ENCODE measurements at regions not wholly inside any gene's neighbourhood (a gene's known extent, or its start where the extent isn't known, plus 50 kb on each side); places are given as distances from the start of the nearest gene placed in this dataset.

DNA sequence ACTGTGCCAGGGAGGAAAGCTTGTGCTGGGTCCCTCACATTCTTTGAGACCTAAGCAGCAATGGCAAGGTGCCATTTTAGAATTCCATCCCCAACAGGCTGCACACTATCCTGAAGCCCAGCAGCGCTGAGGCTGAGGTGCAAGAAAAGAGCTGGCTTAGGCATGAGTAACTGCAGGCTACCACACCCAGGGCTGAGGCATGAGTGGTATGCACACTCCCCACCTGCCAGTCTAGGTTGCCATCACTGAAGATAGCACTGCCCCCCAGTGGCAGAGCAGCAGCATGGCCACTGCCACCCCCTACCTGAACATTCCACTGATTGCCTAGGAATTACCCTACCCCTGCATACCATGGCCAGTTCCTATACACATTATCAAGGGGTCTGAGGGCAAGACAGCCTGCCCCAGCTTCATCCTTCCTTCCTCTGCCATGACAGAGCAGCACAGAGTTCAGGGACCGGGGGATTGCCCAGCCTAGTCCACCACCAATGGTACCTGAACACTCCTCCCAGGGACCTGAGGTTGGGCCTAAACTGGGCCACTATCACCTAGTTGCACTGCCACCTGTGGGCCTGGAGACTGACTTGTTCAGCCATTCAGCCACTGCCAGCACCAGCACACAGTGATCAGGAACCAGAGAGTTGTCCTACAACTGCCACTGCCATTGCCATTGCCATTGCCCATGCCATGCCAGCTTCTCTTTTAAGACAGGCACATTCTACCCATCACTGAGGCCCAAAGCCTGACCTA is 129.8 kb downstream of the SATB1 start:
- TF ChIP-seq CTCF (conservative IDR thresholded peaks at IDR 0.05): peak; percentile 74
- DNase-seq (ENCODE audit: low read depth, low spot score): no peak
- Mint-ChIP-seq H3K27ac (ENCODE audit: unreplicated experiment) (no peak overlapping the region), H3K9me3 (peaks cover 20% of the 10 kb centered on the region), H3K4me1 (peaks cover under 1% of the 10 kb centered on the region), H3K27me3 (ENCODE audit: low read depth) (no peaks in the 10 kb centered on the region), H3K4me3 (no peak overlapping the region), H3K36me3 (ENCODE audit: low read depth) (peaks cover 29% of the 10 kb centered on the region)

DNA sequence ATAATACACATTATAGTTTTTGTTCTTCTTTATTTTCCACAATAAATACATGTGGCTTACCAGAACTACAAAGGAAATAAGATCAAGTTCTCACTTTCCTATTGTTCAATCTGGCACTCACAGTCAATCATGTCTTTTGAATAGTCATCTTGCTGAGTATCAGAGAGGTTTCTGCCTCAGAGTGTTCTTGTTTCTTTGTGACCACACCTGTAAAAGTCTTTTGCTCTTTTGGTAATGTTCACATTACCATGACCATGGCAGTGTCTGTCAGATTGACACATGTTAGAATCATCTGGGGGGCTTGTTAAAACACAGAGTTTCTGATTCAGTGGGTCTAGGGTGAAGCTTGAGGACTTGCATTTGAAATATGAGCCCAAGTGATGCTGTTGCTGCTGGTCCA is 135.0 kb downstream of the SATB1 start:
- no peak overlapping the region for H3K4me3 Mint-ChIP-seq
- TF ChIP-seq CTCF (conservative IDR thresholded peaks at IDR 0.05): no peak

GRCh38 chr3:18288243-18288642 is 136.9 kb downstream of the SATB1 start:
- peaks cover 2% of the 10 kb centered on the region for H3K9me3 Mint-ChIP-seq
- H3K4me1 Mint-ChIP-seq: peaks cover 4% of the 10 kb centered on the region
- H3K4me3 Mint-ChIP-seq: no peak overlapping the region
- no peak for DNase-seq (ENCODE audit: low read depth, low spot score)
- H3K27ac Mint-ChIP-seq (ENCODE audit: unreplicated experiment): no peak overlapping the region
- H3K36me3 Mint-ChIP-seq (ENCODE audit: low read depth): peaks cover 6% of the 10 kb centered on the region
- no peak for TF ChIP-seq CTCF (conservative IDR thresholded peaks at IDR 0.05)
- H3K27me3 Mint-ChIP-seq (ENCODE audit: low read depth): no peaks in the 10 kb centered on the region

More for the DNA sequence above, 135.0 kb downstream of the SATB1 start:
- Mint-ChIP-seq H3K9me3 (peaks cover 2% of the 10 kb centered on the region), H3K4me1 (peaks cover 4% of the 10 kb centered on the region), H3K27me3 (ENCODE audit: low read depth) (no peaks in the 10 kb centered on the region), H3K27ac (ENCODE audit: unreplicated experiment) (no peak overlapping the region), H3K36me3 (ENCODE audit: low read depth) (peaks cover 6% of the 10 kb centered on the region)
- no peak for DNase-seq (ENCODE audit: low read depth, low spot score)

DNA sequence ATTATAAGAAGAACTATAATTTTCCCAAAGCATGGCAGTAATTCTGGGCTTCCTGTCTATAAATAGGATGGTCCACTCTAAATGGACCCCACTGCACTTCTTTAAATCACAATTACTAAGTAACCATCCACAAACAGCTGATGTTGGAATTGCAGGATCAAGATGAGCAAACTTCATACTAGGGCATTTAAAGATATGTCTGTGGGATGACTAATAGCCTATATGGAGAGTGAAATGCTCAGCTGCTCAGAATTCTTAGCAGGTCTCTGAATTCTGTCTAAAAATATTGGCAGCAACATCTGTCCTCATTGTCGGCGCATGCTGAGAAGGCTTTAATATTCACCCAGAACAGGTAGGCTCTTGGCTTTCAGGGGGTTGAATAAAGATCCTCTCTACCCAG is 140.4 kb downstream of the SATB1 start:
- Mint-ChIP-seq H3K36me3 (ENCODE audit: low read depth) (peaks cover 6% of the 10 kb centered on the region), H3K27me3 (ENCODE audit: low read depth) (no peaks in the 10 kb centered on the region), H3K27ac (ENCODE audit: unreplicated experiment) (no peak overlapping the region), H3K9me3 (peaks cover 6% of the 10 kb centered on the region), H3K4me1 (no peaks in the 10 kb centered on the region), H3K4me3 (no peak overlapping the region)
- DNase-seq (ENCODE audit: low read depth, low spot score): no peak
- TF ChIP-seq CTCF (conservative IDR thresholded peaks at IDR 0.05): no peak

DNA sequence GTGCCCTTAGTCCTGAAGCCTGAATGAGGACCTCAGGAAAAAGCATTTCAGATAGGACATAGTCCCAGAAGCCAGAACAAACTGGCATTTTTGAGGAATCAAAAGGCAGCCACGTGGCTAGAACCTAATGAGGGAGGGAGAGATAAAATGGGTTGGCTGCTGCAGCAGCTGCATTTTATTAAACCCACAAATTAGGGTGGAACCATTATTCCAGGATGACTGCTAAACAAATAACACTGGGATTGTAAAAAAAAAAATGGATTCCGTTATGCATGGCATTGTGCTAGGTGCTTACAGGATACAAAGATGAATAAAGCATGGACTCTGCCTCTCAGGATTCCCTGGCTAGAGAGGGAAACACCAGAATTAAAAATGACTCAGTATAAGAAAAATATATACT is 141.5 kb downstream of the SATB1 start:
- no peak for DNase-seq (ENCODE audit: low read depth, low spot score)
- H3K27ac Mint-ChIP-seq (ENCODE audit: unreplicated experiment): no peak overlapping the region
- H3K4me1 Mint-ChIP-seq: no peaks in the 10 kb centered on the region
- TF ChIP-seq CTCF (conservative IDR thresholded peaks at IDR 0.05): no peak
- no peaks in the 10 kb centered on the region for H3K27me3 Mint-ChIP-seq (ENCODE audit: low read depth)
- no peak overlapping the region for H3K4me3 Mint-ChIP-seq
- peaks cover 6% of the 10 kb centered on the region for H3K9me3 Mint-ChIP-seq
- H3K36me3 Mint-ChIP-seq (ENCODE audit: low read depth): peaks cover 6% of the 10 kb centered on the region
